ENCODE measurements at regions not wholly inside any gene's neighbourhood (a gene's known extent, or its start where the extent isn't known, plus 50 kb on each side); places are given as distances from the start of the nearest gene placed in this dataset.

DNA sequence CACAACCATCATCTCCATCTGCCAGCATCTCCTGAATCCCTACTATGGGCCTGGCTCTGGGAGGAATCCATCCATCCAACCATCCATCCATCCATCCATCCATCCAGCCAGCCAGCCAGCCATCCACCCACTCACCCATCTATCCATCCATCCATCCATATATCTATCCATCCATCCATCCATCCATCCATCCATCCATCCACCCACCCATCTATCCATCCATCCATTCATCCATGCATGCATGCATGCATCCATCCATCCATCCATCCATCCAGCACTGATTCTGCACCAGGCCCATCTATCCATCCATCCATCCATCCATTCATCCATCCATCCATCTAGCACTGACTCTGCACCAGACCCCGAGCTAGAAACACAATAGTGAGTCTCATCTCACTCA is 141.3 kb upstream of the WNT4 start:
- Mint-ChIP-seq H3K4me3 (ENCODE audit: low read depth, unreplicated experiment) (no peak overlapping the region), H3K9me3 (ENCODE audit: low read depth, unreplicated experiment) (peaks cover 3% of the 10 kb centered on the region), H3K4me1 (ENCODE audit: low read depth, unreplicated experiment) (no peaks in the 10 kb centered on the region), H3K27ac (ENCODE audit: unreplicated experiment) (no peak overlapping the region), H3K36me3 (ENCODE audit: insufficient read depth, unreplicated experiment) (no peaks in the 10 kb centered on the region), H3K27me3 (ENCODE audit: unreplicated experiment) (peaks cover 39% of the 10 kb centered on the region)
- TF ChIP-seq, protein P1, sequence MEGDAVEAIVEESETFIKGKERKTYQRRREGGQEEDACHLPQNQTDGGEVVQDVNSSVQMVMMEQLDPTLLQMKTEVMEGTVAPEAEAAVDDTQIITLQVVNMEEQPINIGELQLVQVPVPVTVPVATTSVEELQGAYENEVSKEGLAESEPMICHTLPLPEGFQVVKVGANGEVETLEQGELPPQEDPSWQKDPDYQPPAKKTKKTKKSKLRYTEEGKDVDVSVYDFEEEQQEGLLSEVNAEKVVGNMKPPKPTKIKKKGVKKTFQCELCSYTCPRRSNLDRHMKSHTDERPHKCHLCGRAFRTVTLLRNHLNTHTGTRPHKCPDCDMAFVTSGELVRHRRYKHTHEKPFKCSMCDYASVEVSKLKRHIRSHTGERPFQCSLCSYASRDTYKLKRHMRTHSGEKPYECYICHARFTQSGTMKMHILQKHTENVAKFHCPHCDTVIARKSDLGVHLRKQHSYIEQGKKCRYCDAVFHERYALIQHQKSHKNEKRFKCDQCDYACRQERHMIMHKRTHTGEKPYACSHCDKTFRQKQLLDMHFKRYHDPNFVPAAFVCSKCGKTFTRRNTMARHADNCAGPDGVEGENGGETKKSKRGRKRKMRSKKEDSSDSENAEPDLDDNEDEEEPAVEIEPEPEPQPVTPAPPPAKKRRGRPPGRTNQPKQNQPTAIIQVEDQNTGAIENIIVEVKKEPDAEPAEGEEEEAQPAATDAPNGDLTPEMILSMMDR (IDR thresholded peaks at IDR 0.05; ENCODE audit: unreplicated experiment) = no peak
- no peak for DNase-seq
- intact Hi-C loops (cut with micrococcal nuclease; ENCODE audit: unreplicated experiment) = no loop called here
- CTCF ChIA-PET = no interaction called here
- BruUV-seq (replicated peaks) = no TSS peak

DNA sequence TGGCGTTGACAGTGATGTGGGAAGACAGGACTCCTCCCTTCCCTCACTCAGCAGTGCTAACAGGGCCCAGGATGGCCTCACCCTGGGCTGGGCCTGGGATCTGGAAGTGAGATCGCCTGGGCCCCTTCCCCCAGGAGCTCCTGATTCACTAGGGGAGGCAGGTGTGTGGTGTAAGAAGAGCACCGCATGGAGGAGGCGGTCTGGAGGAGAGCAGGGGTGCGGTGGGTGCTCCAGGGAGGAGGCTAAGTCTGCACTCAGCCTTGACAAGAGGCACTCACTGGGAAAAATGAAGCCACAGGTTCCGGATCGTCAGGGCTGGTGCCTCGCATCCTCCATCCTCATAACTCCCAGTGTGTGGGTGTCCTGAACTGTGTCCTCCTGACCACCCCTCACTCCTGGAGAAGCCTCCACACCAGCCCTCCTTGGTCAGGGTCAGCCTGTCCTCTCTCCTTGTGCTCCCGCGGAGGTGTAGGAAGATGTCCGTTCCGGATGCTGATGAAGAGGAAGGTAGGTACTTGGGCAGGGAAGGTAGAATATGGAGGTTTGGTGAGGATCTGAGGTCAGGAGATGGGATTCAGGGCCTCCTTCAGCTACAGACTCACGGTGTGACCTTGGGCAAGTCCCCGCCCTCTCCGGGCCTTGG is 142.1 kb upstream of the WNT4 start:
- Mint-ChIP-seq H3K27me3 (ENCODE audit: unreplicated experiment) (peaks cover 39% of the 10 kb centered on the region), H3K27ac (ENCODE audit: unreplicated experiment) (no peak overlapping the region), H3K36me3 (ENCODE audit: insufficient read depth, unreplicated experiment) (no peaks in the 10 kb centered on the region), H3K4me3 (ENCODE audit: low read depth, unreplicated experiment) (no peak overlapping the region), H3K9me3 (ENCODE audit: low read depth, unreplicated experiment) (no peaks in the 10 kb centered on the region), H3K4me1 (ENCODE audit: low read depth, unreplicated experiment) (no peaks in the 10 kb centered on the region)
- TF ChIP-seq, protein P1 (IDR thresholded peaks at IDR 0.05; ENCODE audit: unreplicated experiment) = no peak
- no peak for DNase-seq
- CTCF ChIA-PET = no interaction called here
- intact Hi-C loops (cut with micrococcal nuclease; ENCODE audit: unreplicated experiment) = no loop called here
- BruUV-seq (replicated peaks) = no TSS peak

DNA sequence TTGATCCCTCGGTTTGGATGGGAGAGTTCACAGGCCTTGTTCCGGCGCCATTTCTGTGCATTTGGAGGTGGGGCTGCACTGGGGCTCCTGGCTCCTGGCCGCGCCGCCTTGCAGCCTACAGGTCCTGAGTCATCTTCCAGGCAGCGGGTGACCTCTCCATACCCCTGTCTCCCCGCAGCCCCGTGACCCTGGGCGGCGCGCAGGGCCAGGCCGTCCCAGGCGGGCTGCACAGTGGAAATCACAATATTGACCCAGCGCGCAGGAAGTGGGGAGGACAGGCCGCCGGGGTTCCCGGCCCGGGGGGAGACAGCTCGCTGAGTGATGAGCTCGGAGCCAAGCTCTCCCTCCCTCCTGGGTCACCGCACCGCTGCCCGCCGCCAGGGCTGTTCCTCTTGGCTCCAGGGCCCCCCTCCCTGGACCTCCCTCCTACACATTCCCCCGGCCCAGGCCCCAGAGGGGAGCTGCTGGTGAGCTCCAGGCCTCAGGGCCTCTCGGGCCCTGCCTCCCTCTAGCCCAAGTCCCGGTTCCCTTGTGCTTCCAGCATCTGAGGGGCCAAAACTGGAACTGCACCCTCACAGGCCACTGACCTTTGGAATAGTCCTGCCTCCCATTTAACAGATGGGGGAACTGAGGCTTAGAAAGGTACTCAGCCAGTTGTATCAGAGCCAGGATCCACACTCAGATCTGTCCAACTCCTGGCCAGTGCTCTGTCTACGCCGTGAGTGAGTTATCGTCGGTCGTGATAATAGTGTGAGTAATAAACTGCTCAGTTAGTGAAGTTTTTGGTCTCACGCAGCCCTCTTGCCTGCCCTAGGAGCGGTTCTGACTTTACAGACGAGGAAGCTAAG is 142.9 kb upstream of the WNT4 start:
- intact Hi-C loops (cut with micrococcal nuclease; ENCODE audit: unreplicated experiment) = no loop called here
- Mint-ChIP-seq H3K27me3 (ENCODE audit: unreplicated experiment) (peaks cover 39% of the 10 kb centered on the region), H3K4me1 (ENCODE audit: low read depth, unreplicated experiment) (no peaks in the 10 kb centered on the region), H3K4me3 (ENCODE audit: low read depth, unreplicated experiment) (no peak overlapping the region), H3K36me3 (ENCODE audit: insufficient read depth, unreplicated experiment) (no peaks in the 10 kb centered on the region), H3K9me3 (ENCODE audit: low read depth, unreplicated experiment) (no peaks in the 10 kb centered on the region), H3K27ac (ENCODE audit: unreplicated experiment) (no peak overlapping the region)
- peak; percentile 15 for DNase-seq
- TF ChIP-seq, protein P1 (IDR thresholded peaks at IDR 0.05; ENCODE audit: unreplicated experiment) = no peak
- BruUV-seq (replicated peaks) = no TSS peak
- CTCF ChIA-PET = no interaction called here

DNA sequence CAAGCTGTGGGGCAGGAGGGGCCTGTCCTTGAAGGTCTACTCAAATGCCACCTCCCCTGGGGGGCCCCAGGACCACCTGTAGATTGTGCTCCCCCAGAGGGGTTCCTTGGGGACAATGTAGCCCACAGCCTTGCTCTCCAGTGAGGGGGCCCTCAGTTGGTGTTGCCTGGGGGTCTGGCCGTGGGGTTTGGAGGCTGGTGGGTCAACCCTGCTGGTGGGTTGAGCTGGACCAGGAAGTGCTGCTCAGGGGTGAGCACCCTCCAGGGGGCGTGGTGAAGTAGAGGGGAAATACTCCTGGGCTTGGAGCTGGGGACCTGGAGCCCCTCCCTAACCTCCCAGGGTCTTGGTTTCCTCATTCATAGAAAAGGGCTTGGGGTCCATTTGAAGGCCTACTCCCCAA is 143.6 kb upstream of the WNT4 start:
- intact Hi-C loops (cut with micrococcal nuclease; ENCODE audit: unreplicated experiment) = no loop called here
- Mint-ChIP-seq H3K27me3 (ENCODE audit: unreplicated experiment) (peaks cover 32% of the 10 kb centered on the region), H3K9me3 (ENCODE audit: low read depth, unreplicated experiment) (no peaks in the 10 kb centered on the region), H3K36me3 (ENCODE audit: insufficient read depth, unreplicated experiment) (no peaks in the 10 kb centered on the region), H3K4me1 (ENCODE audit: low read depth, unreplicated experiment) (no peaks in the 10 kb centered on the region), H3K27ac (ENCODE audit: unreplicated experiment) (no peak overlapping the region), H3K4me3 (ENCODE audit: low read depth, unreplicated experiment) (no peak overlapping the region)
- no TSS peak for BruUV-seq (replicated peaks)
- TF ChIP-seq, protein P1 (IDR thresholded peaks at IDR 0.05; ENCODE audit: unreplicated experiment) = no peak
- CTCF ChIA-PET = interaction anchor here (0.8 kb wide), 1 partner anchor 16 kb away, joined by 3 read pairs; no protein-coding TSS in a partner anchor
- no peak for DNase-seq
